ENCODE measurements at regions not wholly inside any gene's neighbourhood (a gene's known extent, or its start where the extent isn't known, plus 50 kb on each side); places are given as distances from the start of the nearest gene placed in this dataset.

GRCh38 chr7:85521108-85521694 lies 334.3 kb upstream of the SEMA3D start:
- no peaks in the 10 kb centered on the region for H3K27me3 ChIP-seq (ENCODE audit: control insufficient read depth, insufficient read depth, low read length)
- DNase-seq (ENCODE audit: low read depth in 4 of 6, low spot score in 6 of 6), result peak in 2 of 6 donors; percentile 35 to 53
- no peak overlapping the region for H3K4me3 ChIP-seq (ENCODE audit: low read depth, low read length)
- no peak overlapping the region for H3K27ac ChIP-seq (ENCODE audit: low read depth, low read length)
- H3K9me3 ChIP-seq (ENCODE audit: control insufficient read depth, insufficient read depth, low read length), result no peaks in the 10 kb centered on the region
- no peaks in the 10 kb centered on the region for H3K36me3 ChIP-seq (ENCODE audit: control insufficient read depth, insufficient read depth, low read length)
- WGBS (ENCODE audit: insufficient coverage), result 100% methylated on average over 1 of the region's 3 CpGs
- no peaks in the 10 kb centered on the region for H3K4me1 ChIP-seq (ENCODE audit: control insufficient read depth, insufficient read depth, low read length)

GRCh38 chr7:85520175-85520574 lies 333.3 kb upstream of the SEMA3D start:
- Histone ChIP-seq H3K27me3 (ENCODE audit: control insufficient read depth, insufficient read depth, low read length) (no peaks in the 10 kb centered on the region), H3K9me3 (ENCODE audit: control insufficient read depth, insufficient read depth, low read length) (no peaks in the 10 kb centered on the region), H3K36me3 (ENCODE audit: control insufficient read depth, insufficient read depth, low read length) (no peaks in the 10 kb centered on the region), H3K4me3 (ENCODE audit: low read depth, low read length) (no peak overlapping the region), H3K4me1 (ENCODE audit: control insufficient read depth, insufficient read depth, low read length) (no peaks in the 10 kb centered on the region), H3K27ac (ENCODE audit: low read depth, low read length) (no peak overlapping the region)
- DNase-seq (ENCODE audit: low read depth in 4 of 6, low spot score in 6 of 6), result peak in 1 of 6 donors; percentile 4

GRCh38 chr7:85516675-85517074 lies 329.8 kb upstream of the SEMA3D start:
- H3K9me3 ChIP-seq (ENCODE audit: control insufficient read depth, insufficient read depth, low read length), result no peaks in the 10 kb centered on the region
- no peak overlapping the region for H3K27ac ChIP-seq (ENCODE audit: low read depth, low read length)
- WGBS (ENCODE audit: insufficient coverage), result no CpG with 5 or more reads among the region's 2 CpGs
- DNase-seq (ENCODE audit: low read depth in 4 of 6, low spot score in 6 of 6), result no peak
- H3K27me3 ChIP-seq (ENCODE audit: control insufficient read depth, insufficient read depth, low read length), result no peaks in the 10 kb centered on the region
- H3K4me1 ChIP-seq (ENCODE audit: control insufficient read depth, insufficient read depth, low read length), result no peaks in the 10 kb centered on the region
- H3K36me3 ChIP-seq (ENCODE audit: control insufficient read depth, insufficient read depth, low read length), result no peaks in the 10 kb centered on the region
- no peak overlapping the region for H3K4me3 ChIP-seq (ENCODE audit: low read depth, low read length)

- Histone ChIP-seq H3K4me3 (ENCODE audit: low read depth, low read length) (no peak overlapping the region), H3K36me3 (ENCODE audit: control insufficient read depth, insufficient read depth, low read length) (no peaks in the 10 kb centered on the region), H3K4me1 (ENCODE audit: control insufficient read depth, insufficient read depth, low read length) (no peaks in the 10 kb centered on the region), H3K27ac (ENCODE audit: low read depth, low read length) (no peak overlapping the region), H3K9me3 (ENCODE audit: control insufficient read depth, insufficient read depth, low read length) (no peaks in the 10 kb centered on the region), H3K27me3 (ENCODE audit: control insufficient read depth, insufficient read depth, low read length) (no peaks in the 10 kb centered on the region)
- peak in 1 of 6 donors; percentile 36 for DNase-seq (ENCODE audit: low read depth in 4 of 6, low spot score in 6 of 6)
Observed at GRCh38 chr7:85512790-85513189, 325.9 kb upstream of the SEMA3D start.

GRCh38 chr7:85510287-85510686 lies 323.4 kb upstream of the SEMA3D start:
- Histone ChIP-seq H3K27ac (ENCODE audit: low read depth, low read length) (no peak overlapping the region), H3K4me1 (ENCODE audit: control insufficient read depth, insufficient read depth, low read length) (no peaks in the 10 kb centered on the region), H3K27me3 (ENCODE audit: control insufficient read depth, insufficient read depth, low read length) (no peaks in the 10 kb centered on the region), H3K36me3 (ENCODE audit: control insufficient read depth, insufficient read depth, low read length) (no peaks in the 10 kb centered on the region), H3K4me3 (ENCODE audit: low read depth, low read length) (no peak overlapping the region), H3K9me3 (ENCODE audit: control insufficient read depth, insufficient read depth, low read length) (no peaks in the 10 kb centered on the region)
- DNase-seq (ENCODE audit: low read depth in 4 of 6, low spot score in 6 of 6), result peak in 1 of 6 donors; percentile 36
- no CpG with 5 or more reads among the region's 2 CpGs for WGBS (ENCODE audit: insufficient coverage)

GRCh38 chr7:85509476-85509875 lies 322.6 kb upstream of the SEMA3D start:
- no peak for DNase-seq (ENCODE audit: low read depth in 4 of 6, low spot score in 6 of 6)

GRCh38 chr7:85508642-85509410 lies 322.0 kb upstream of the SEMA3D start:
- Histone ChIP-seq H3K27me3 (ENCODE audit: control insufficient read depth, insufficient read depth, low read length) (no peaks in the 10 kb centered on the region), H3K4me3 (ENCODE audit: low read depth, low read length) (no peak overlapping the region), H3K4me1 (ENCODE audit: control insufficient read depth, insufficient read depth, low read length) (no peaks in the 10 kb centered on the region), H3K27ac (ENCODE audit: low read depth, low read length) (no peak overlapping the region), H3K9me3 (ENCODE audit: control insufficient read depth, insufficient read depth, low read length) (no peaks in the 10 kb centered on the region), H3K36me3 (ENCODE audit: control insufficient read depth, insufficient read depth, low read length) (no peaks in the 10 kb centered on the region)
- no CpG with 5 or more reads among the region's 4 CpGs for WGBS (ENCODE audit: insufficient coverage)
- DNase-seq (ENCODE audit: low read depth in 4 of 6, low spot score in 6 of 6), result no peak

More at GRCh38 chr7:85509476-85509875, 322.6 kb upstream of the SEMA3D start:
- Histone ChIP-seq H3K27me3 (ENCODE audit: control insufficient read depth, insufficient read depth, low read length) (no peaks in the 10 kb centered on the region), H3K27ac (ENCODE audit: low read depth, low read length) (no peak overlapping the region), H3K9me3 (ENCODE audit: control insufficient read depth, insufficient read depth, low read length) (no peaks in the 10 kb centered on the region), H3K4me1 (ENCODE audit: control insufficient read depth, insufficient read depth, low read length) (no peaks in the 10 kb centered on the region), H3K4me3 (ENCODE audit: low read depth, low read length) (no peak overlapping the region), H3K36me3 (ENCODE audit: control insufficient read depth, insufficient read depth, low read length) (no peaks in the 10 kb centered on the region)
- no CpG with 5 or more reads among the region's 2 CpGs for WGBS (ENCODE audit: insufficient coverage)

GRCh38 chr7:85498031-85498430 lies 311.2 kb upstream of the SEMA3D start:
- H3K4me3 ChIP-seq (ENCODE audit: low read depth, low read length), result no peak overlapping the region
- no peaks in the 10 kb centered on the region for H3K27me3 ChIP-seq (ENCODE audit: control insufficient read depth, insufficient read depth, low read length)
- no peaks in the 10 kb centered on the region for H3K36me3 ChIP-seq (ENCODE audit: control insufficient read depth, insufficient read depth, low read length)
- no peak for DNase-seq (ENCODE audit: low read depth in 4 of 6, low spot score in 6 of 6)
- no peaks in the 10 kb centered on the region for H3K4me1 ChIP-seq (ENCODE audit: control insufficient read depth, insufficient read depth, low read length)
- H3K9me3 ChIP-seq (ENCODE audit: control insufficient read depth, insufficient read depth, low read length), result no peaks in the 10 kb centered on the region
- H3K27ac ChIP-seq (ENCODE audit: low read depth, low read length), result no peak overlapping the region

- no peaks in the 10 kb centered on the region for H3K4me1 ChIP-seq (ENCODE audit: control insufficient read depth, insufficient read depth, low read length)
- H3K27me3 ChIP-seq (ENCODE audit: control insufficient read depth, insufficient read depth, low read length), result no peaks in the 10 kb centered on the region
- H3K36me3 ChIP-seq (ENCODE audit: control insufficient read depth, insufficient read depth, low read length), result no peaks in the 10 kb centered on the region
- no peak overlapping the region for H3K27ac ChIP-seq (ENCODE audit: low read depth, low read length)
- H3K9me3 ChIP-seq (ENCODE audit: control insufficient read depth, insufficient read depth, low read length), result no peaks in the 10 kb centered on the region
- no peak overlapping the region for H3K4me3 ChIP-seq (ENCODE audit: low read depth, low read length)
- DNase-seq (ENCODE audit: low read depth in 4 of 6, low spot score in 6 of 6), result no peak
- no CpG with 5 or more reads among the region's 3 CpGs for WGBS (ENCODE audit: insufficient coverage)
Observed at GRCh38 chr7:85489498-85489897, 302.6 kb upstream of the SEMA3D start.

- no peak for DNase-seq (ENCODE audit: low read depth in 4 of 6, low spot score in 6 of 6)
- Histone ChIP-seq H3K9me3 (ENCODE audit: control insufficient read depth, insufficient read depth, low read length) (no peaks in the 10 kb centered on the region), H3K27ac (ENCODE audit: low read depth, low read length) (no peak overlapping the region), H3K4me3 (ENCODE audit: low read depth, low read length) (no peak overlapping the region), H3K36me3 (ENCODE audit: control insufficient read depth, insufficient read depth, low read length) (no peaks in the 10 kb centered on the region), H3K27me3 (ENCODE audit: control insufficient read depth, insufficient read depth, low read length) (no peaks in the 10 kb centered on the region), H3K4me1 (ENCODE audit: control insufficient read depth, insufficient read depth, low read length) (no peaks in the 10 kb centered on the region)
- no CpG with 5 or more reads among the region's 1 CpG for WGBS (ENCODE audit: insufficient coverage)
Observed at GRCh38 chr7:85488406-85488805, 301.6 kb upstream of the SEMA3D start.

All from spinal cord (tissue), 9 donors.